ENCODE measurements at regions not wholly inside any gene's neighbourhood (a gene's known extent, or its start where the extent isn't known, plus 50 kb on each side); places are given as distances from the start of the nearest gene placed in this dataset.

- ATAC-seq (replicated peaks) = no peak
- H3K36me3 Mint-ChIP-seq (ENCODE audit: low read depth) = no peaks in the 10 kb centered on the region
- H3K27me3 Mint-ChIP-seq = peaks cover 3% of the 10 kb centered on the region
- no peak overlapping the region for H3K4me3 Mint-ChIP-seq
- H3K9me3 Mint-ChIP-seq = peaks cover 5% of the 10 kb centered on the region
- H3K4me1 Mint-ChIP-seq = peaks cover 4% of the 10 kb centered on the region
- no peak overlapping the region for H3K27ac Mint-ChIP-seq
Measured at GRCh38 chr10:113967126-113967525, 76.5 kb upstream of the ADRB1 start.

GRCh38 chr10:113970641-113971040 lies 73.0 kb upstream of the ADRB1 start:
- no peaks in the 10 kb centered on the region for H3K4me1 Mint-ChIP-seq
- H3K9me3 Mint-ChIP-seq = peaks cover 10% of the 10 kb centered on the region
- H3K27ac Mint-ChIP-seq = no peak overlapping the region
- H3K4me3 Mint-ChIP-seq = no peak overlapping the region
- peaks cover 10% of the 10 kb centered on the region for H3K27me3 Mint-ChIP-seq
- no peaks in the 10 kb centered on the region for H3K36me3 Mint-ChIP-seq (ENCODE audit: low read depth)
- no peak for ATAC-seq (replicated peaks)

- H3K4me3 Mint-ChIP-seq = no peak overlapping the region
- H3K9me3 Mint-ChIP-seq = peaks cover 10% of the 10 kb centered on the region
Measured at GRCh38 chr10:113971349-113971973, 72.2 kb upstream of the ADRB1 start.

GRCh38 chr10:113977174-113977573 lies 66.5 kb upstream of the ADRB1 start:
- no peak for ATAC-seq (replicated peaks)
- no peak overlapping the region for H3K27ac Mint-ChIP-seq
- no peaks in the 10 kb centered on the region for H3K4me1 Mint-ChIP-seq
- peaks cover 4% of the 10 kb centered on the region for H3K9me3 Mint-ChIP-seq
- H3K36me3 Mint-ChIP-seq (ENCODE audit: low read depth) = no peaks in the 10 kb centered on the region
- H3K4me3 Mint-ChIP-seq = no peak overlapping the region
- peaks cover 13% of the 10 kb centered on the region for H3K27me3 Mint-ChIP-seq

More at GRCh38 chr10:113971349-113971973, 72.2 kb upstream of the ADRB1 start:
- Mint-ChIP-seq H3K27ac (no peak overlapping the region), H3K36me3 (ENCODE audit: low read depth) (no peaks in the 10 kb centered on the region), H3K4me1 (no peaks in the 10 kb centered on the region), H3K27me3 (peaks cover 10% of the 10 kb centered on the region)
- ATAC-seq (replicated peaks) = no peak

GRCh38 chr10:113978802-113979201 lies 64.9 kb upstream of the ADRB1 start:
- no peaks in the 10 kb centered on the region for H3K36me3 Mint-ChIP-seq (ENCODE audit: low read depth)
- H3K27ac Mint-ChIP-seq = no peak overlapping the region
- peaks cover 4% of the 10 kb centered on the region for H3K9me3 Mint-ChIP-seq
- ATAC-seq (replicated peaks) = no peak
- H3K4me3 Mint-ChIP-seq = no peak overlapping the region
- H3K27me3 Mint-ChIP-seq = peaks cover 13% of the 10 kb centered on the region
- H3K4me1 Mint-ChIP-seq = no peaks in the 10 kb centered on the region

GRCh38 chr10:113979409-113979808 lies 64.3 kb upstream of the ADRB1 start:
- peaks cover 4% of the 10 kb centered on the region for H3K9me3 Mint-ChIP-seq
- H3K36me3 Mint-ChIP-seq (ENCODE audit: low read depth) = no peaks in the 10 kb centered on the region
- no peak overlapping the region for H3K4me3 Mint-ChIP-seq
- no peak for ATAC-seq (replicated peaks)
- no peaks in the 10 kb centered on the region for H3K4me1 Mint-ChIP-seq
- H3K27ac Mint-ChIP-seq = no peak overlapping the region
- peaks cover 10% of the 10 kb centered on the region for H3K27me3 Mint-ChIP-seq

GRCh38 chr10:113980408-113981087 lies 63.1 kb upstream of the ADRB1 start:
- Mint-ChIP-seq H3K9me3 (no peaks in the 10 kb centered on the region), H3K4me3 (no peak overlapping the region), H3K4me1 (no peaks in the 10 kb centered on the region), H3K27me3 (peaks cover 6% of the 10 kb centered on the region), H3K27ac (no peak overlapping the region), H3K36me3 (ENCODE audit: low read depth) (no peaks in the 10 kb centered on the region)
- no peak for ATAC-seq (replicated peaks)

- peaks cover 5% of the 10 kb centered on the region for H3K27me3 Mint-ChIP-seq
- no peak overlapping the region for H3K27ac Mint-ChIP-seq
- no peak for ATAC-seq (replicated peaks)
- no peaks in the 10 kb centered on the region for H3K36me3 Mint-ChIP-seq (ENCODE audit: low read depth)
- H3K4me1 Mint-ChIP-seq = peaks cover 5% of the 10 kb centered on the region
- peaks cover 4% of the 10 kb centered on the region for H3K9me3 Mint-ChIP-seq
- H3K4me3 Mint-ChIP-seq = no peak overlapping the region
Measured at GRCh38 chr10:113982296-113982695, 61.4 kb upstream of the ADRB1 start.

- ATAC-seq (replicated peaks) = no peak
- H3K4me1 Mint-ChIP-seq = peaks cover 5% of the 10 kb centered on the region
- H3K27ac Mint-ChIP-seq = no peak overlapping the region
- no peaks in the 10 kb centered on the region for H3K36me3 Mint-ChIP-seq (ENCODE audit: low read depth)
- peaks cover 3% of the 10 kb centered on the region for H3K27me3 Mint-ChIP-seq
- H3K9me3 Mint-ChIP-seq = peaks cover 4% of the 10 kb centered on the region
- H3K4me3 Mint-ChIP-seq = no peak overlapping the region
Measured at GRCh38 chr10:113982769-113983168, 60.9 kb upstream of the ADRB1 start.

- H3K4me3 Mint-ChIP-seq = no peak overlapping the region
- ATAC-seq (replicated peaks) = no peak
- peaks cover 5% of the 10 kb centered on the region for H3K4me1 Mint-ChIP-seq
- H3K9me3 Mint-ChIP-seq = peaks cover 4% of the 10 kb centered on the region
- no peak overlapping the region for H3K27ac Mint-ChIP-seq
- no peaks in the 10 kb centered on the region for H3K36me3 Mint-ChIP-seq (ENCODE audit: low read depth)
- peaks cover 4% of the 10 kb centered on the region for H3K27me3 Mint-ChIP-seq
Measured at GRCh38 chr10:113983552-113983951, 60.1 kb upstream of the ADRB1 start.

GRCh38 chr10:113985297-113985844 lies 58.3 kb upstream of the ADRB1 start:
- no peak overlapping the region for H3K27ac Mint-ChIP-seq
- ATAC-seq (replicated peaks) = no peak
- H3K4me1 Mint-ChIP-seq = peaks cover 5% of the 10 kb centered on the region
- H3K4me3 Mint-ChIP-seq = no peak overlapping the region
- peaks cover 4% of the 10 kb centered on the region for H3K9me3 Mint-ChIP-seq
- H3K36me3 Mint-ChIP-seq (ENCODE audit: low read depth) = no peaks in the 10 kb centered on the region
- peaks cover 10% of the 10 kb centered on the region for H3K27me3 Mint-ChIP-seq

GRCh38 chr10:113986316-113986715 lies 57.4 kb upstream of the ADRB1 start:
- Mint-ChIP-seq H3K4me1 (peaks cover 5% of the 10 kb centered on the region), H3K36me3 (ENCODE audit: low read depth) (no peaks in the 10 kb centered on the region), H3K27me3 (peaks cover 11% of the 10 kb centered on the region), H3K9me3 (peaks cover 4% of the 10 kb centered on the region), H3K27ac (no peak overlapping the region), H3K4me3 (no peak overlapping the region)
- ATAC-seq (replicated peaks) = no peak

- no peak overlapping the region for H3K4me3 Mint-ChIP-seq
- H3K36me3 Mint-ChIP-seq (ENCODE audit: low read depth) = no peaks in the 10 kb centered on the region
- no peak overlapping the region for H3K27ac Mint-ChIP-seq
- H3K4me1 Mint-ChIP-seq = peaks cover 5% of the 10 kb centered on the region
- peaks cover 4% of the 10 kb centered on the region for H3K9me3 Mint-ChIP-seq
- peaks cover 19% of the 10 kb centered on the region for H3K27me3 Mint-ChIP-seq
- no peak for ATAC-seq (replicated peaks)
Measured at GRCh38 chr10:113987156-113987555, 56.5 kb upstream of the ADRB1 start.

- no peaks in the 10 kb centered on the region for H3K36me3 Mint-ChIP-seq (ENCODE audit: low read depth)
- H3K4me3 Mint-ChIP-seq = no peak overlapping the region
- H3K4me1 Mint-ChIP-seq = peaks cover 5% of the 10 kb centered on the region
- H3K27me3 Mint-ChIP-seq = peaks cover 23% of the 10 kb centered on the region
- ATAC-seq (replicated peaks) = no peak
- H3K9me3 Mint-ChIP-seq = peaks cover 4% of the 10 kb centered on the region
- no peak overlapping the region for H3K27ac Mint-ChIP-seq
Measured at GRCh38 chr10:113987805-113988204, 55.9 kb upstream of the ADRB1 start.

- Mint-ChIP-seq H3K4me3 (no peak overlapping the region), H3K9me3 (peaks cover 4% of the 10 kb centered on the region), H3K4me1 (peaks cover 5% of the 10 kb centered on the region), H3K27ac (no peak overlapping the region), H3K27me3 (peaks cover 23% of the 10 kb centered on the region), H3K36me3 (ENCODE audit: low read depth) (no peaks in the 10 kb centered on the region)
- ATAC-seq (replicated peaks) = no peak
Measured at GRCh38 chr10:113988535-113988934, 55.1 kb upstream of the ADRB1 start.
